Activated naive CD4-positive, alpha-beta T cell treated with anti-CD3 and anti-CD28 coated beads, Interleukin-2, amount 10 ng/mL, durations not matched to agents 7 days and 5 days (primary cell): ENCODE measurements at regions not wholly inside any gene's neighbourhood (a gene's known extent, or its start where the extent isn't known, plus 50 kb on each side); places are given as distances from the start of the nearest gene placed in this dataset.

Experiments
- CTCF ChIA-PET: fragments of 350-600 bp; sonication (Branson Sonifier 250); formaldehyde crosslinking; loops from one replicate; lab custom pipeline; 2021; ENCODE audit warnings: antibody characterized with exemption; lab: Charles Lee
- DNase-seq: peaks from one replicate; pipeline ENCODE4 v3.0.0-alpha.2; 2020
- H3K27ac Mint-ChIP-seq: one replicate; pipeline ENCODE4 v1.8.0; 2021; ENCODE audit warnings: mild to moderate bottlenecking, moderate library complexity, mixed read lengths
- H3K27me3 Mint-ChIP-seq: one replicate; pipeline ENCODE4 v1.8.0; 2021; ENCODE audit warnings: mild to moderate bottlenecking, mixed read lengths
- H3K36me3 Mint-ChIP-seq: one replicate; pipeline ENCODE4 v1.8.0; 2021; ENCODE audit warnings: mixed read lengths
- H3K4me1 Mint-ChIP-seq: one replicate; pipeline ENCODE4 v1.8.0; 2021; ENCODE audit warnings: mixed read lengths
- H3K4me3 Mint-ChIP-seq: one replicate; pipeline ENCODE4 v1.8.0; 2021; ENCODE audit warnings: mild to moderate bottlenecking, moderate library complexity, mixed read lengths
- H3K9me3 Mint-ChIP-seq: one replicate; pipeline ENCODE4 v1.8.0; 2021; ENCODE audit warnings: mixed read lengths

GRCh38 chr16:50866806-50867205, 124.9 kb downstream of the CYLD start:
- CTCF ChIA-PET: no interaction called here
- Mint-ChIP-seq H3K4me1 (no peaks in the 10 kb centered on the region), H3K9me3 (no peaks in the 10 kb centered on the region), H3K27ac (no peak overlapping the region), H3K27me3 (peaks cover 8% of the 10 kb centered on the region), H3K36me3 (no peaks in the 10 kb centered on the region), H3K4me3 (no peak overlapping the region)
- no peak for DNase-seq

GRCh38 chr16:50864386-50864785, 122.5 kb downstream of the CYLD start:
- no peak overlapping the region for H3K27ac Mint-ChIP-seq
- no peaks in the 10 kb centered on the region for H3K36me3 Mint-ChIP-seq
- no peak for DNase-seq
- no peak overlapping the region for H3K4me3 Mint-ChIP-seq
- CTCF ChIA-PET: no interaction called here
- H3K27me3 Mint-ChIP-seq: peaks cover 8% of the 10 kb centered on the region
- no peaks in the 10 kb centered on the region for H3K4me1 Mint-ChIP-seq
- no peaks in the 10 kb centered on the region for H3K9me3 Mint-ChIP-seq

GRCh38 chr16:50863644-50864144, 121.8 kb downstream of the CYLD start:
- DNase-seq: no peak

GRCh38 chr16:50862818-50863643, 121.1 kb downstream of the CYLD start:
- CTCF ChIA-PET: no interaction called here
- H3K9me3 Mint-ChIP-seq: no peaks in the 10 kb centered on the region

More at GRCh38 chr16:50863644-50864144, 121.8 kb downstream of the CYLD start:
- CTCF ChIA-PET: no interaction called here
- peaks cover 8% of the 10 kb centered on the region for H3K27me3 Mint-ChIP-seq
- H3K36me3 Mint-ChIP-seq: no peaks in the 10 kb centered on the region
- no peaks in the 10 kb centered on the region for H3K4me1 Mint-ChIP-seq
- no peak overlapping the region for H3K27ac Mint-ChIP-seq
- no peak overlapping the region for H3K4me3 Mint-ChIP-seq
- H3K9me3 Mint-ChIP-seq: no peaks in the 10 kb centered on the region

GRCh38 chr16:50861970-50862411, 120.1 kb downstream of the CYLD start:
- DNase-seq: no peak
- Mint-ChIP-seq H3K4me1 (no peaks in the 10 kb centered on the region), H3K9me3 (no peaks in the 10 kb centered on the region), H3K36me3 (no peaks in the 10 kb centered on the region), H3K4me3 (no peak overlapping the region), H3K27me3 (peaks cover 8% of the 10 kb centered on the region), H3K27ac (no peak overlapping the region)
- CTCF ChIA-PET: no interaction called here

More at GRCh38 chr16:50862818-50863643, 121.1 kb downstream of the CYLD start:
- Mint-ChIP-seq H3K27ac (no peak overlapping the region), H3K4me3 (no peak overlapping the region), H3K36me3 (no peaks in the 10 kb centered on the region), H3K4me1 (no peaks in the 10 kb centered on the region), H3K27me3 (peaks cover 8% of the 10 kb centered on the region)
- no peak for DNase-seq

- no peak overlapping the region for H3K27ac Mint-ChIP-seq
- H3K9me3 Mint-ChIP-seq: no peaks in the 10 kb centered on the region
- DNase-seq: no peak
- H3K4me1 Mint-ChIP-seq: no peaks in the 10 kb centered on the region
- CTCF ChIA-PET: no interaction called here
- H3K27me3 Mint-ChIP-seq: peaks cover 8% of the 10 kb centered on the region
- H3K36me3 Mint-ChIP-seq: no peaks in the 10 kb centered on the region
- H3K4me3 Mint-ChIP-seq: no peak overlapping the region
Measured at GRCh38 chr16:50861451-50861850, 119.6 kb downstream of the CYLD start.

GRCh38 chr16:50859628-50860360, 117.9 kb downstream of the CYLD start:
- Mint-ChIP-seq H3K9me3 (no peaks in the 10 kb centered on the region), H3K36me3 (no peaks in the 10 kb centered on the region), H3K27ac (no peak overlapping the region), H3K4me3 (no peak overlapping the region), H3K27me3 (peaks cover 3% of the 10 kb centered on the region), H3K4me1 (no peaks in the 10 kb centered on the region)
- CTCF ChIA-PET: interaction anchor here (1.2 kb wide), 1 partner anchor 10 kb away, joined by 3 read pairs; no protein-coding TSS in a partner anchor
- no peak for DNase-seq

- no peak for DNase-seq
- Mint-ChIP-seq H3K27ac (no peak overlapping the region), H3K36me3 (no peaks in the 10 kb centered on the region), H3K4me1 (no peaks in the 10 kb centered on the region), H3K4me3 (no peak overlapping the region), H3K9me3 (no peaks in the 10 kb centered on the region), H3K27me3 (peaks cover 1% of the 10 kb centered on the region)
- CTCF ChIA-PET: no interaction called here
Measured at GRCh38 chr16:50858877-50859627, 117.2 kb downstream of the CYLD start.

GRCh38 chr16:50858376-50858775, 116.5 kb downstream of the CYLD start:
- DNase-seq: no peak
- CTCF ChIA-PET: no interaction called here
- peaks cover 5% of the 10 kb centered on the region for H3K27me3 Mint-ChIP-seq
- no peak overlapping the region for H3K4me3 Mint-ChIP-seq
- H3K36me3 Mint-ChIP-seq: no peaks in the 10 kb centered on the region
- no peak overlapping the region for H3K27ac Mint-ChIP-seq
- no peaks in the 10 kb centered on the region for H3K4me1 Mint-ChIP-seq
- H3K9me3 Mint-ChIP-seq: no peaks in the 10 kb centered on the region

- CTCF ChIA-PET: no interaction called here
- Mint-ChIP-seq H3K4me1 (no peaks in the 10 kb centered on the region), H3K27ac (no peak overlapping the region)
Measured at GRCh38 chr16:50857881-50858280, 116.0 kb downstream of the CYLD start.

GRCh38 chr16:50856991-50857390, 115.1 kb downstream of the CYLD start:
- H3K4me1 Mint-ChIP-seq: no peaks in the 10 kb centered on the region
- no peaks in the 10 kb centered on the region for H3K9me3 Mint-ChIP-seq
- H3K4me3 Mint-ChIP-seq: no peak overlapping the region
- DNase-seq: no peak
- peaks cover 6% of the 10 kb centered on the region for H3K27me3 Mint-ChIP-seq
- CTCF ChIA-PET: no interaction called here
- no peak overlapping the region for H3K27ac Mint-ChIP-seq
- no peaks in the 10 kb centered on the region for H3K36me3 Mint-ChIP-seq

More at GRCh38 chr16:50857881-50858280, 116.0 kb downstream of the CYLD start:
- Mint-ChIP-seq H3K4me3 (no peak overlapping the region), H3K36me3 (no peaks in the 10 kb centered on the region), H3K9me3 (no peaks in the 10 kb centered on the region), H3K27me3 (peaks cover 6% of the 10 kb centered on the region)
- DNase-seq: no peak

- Mint-ChIP-seq H3K9me3 (no peaks in the 10 kb centered on the region), H3K27me3 (peaks cover 14% of the 10 kb centered on the region), H3K27ac (no peak overlapping the region), H3K4me3 (no peak overlapping the region), H3K4me1 (no peaks in the 10 kb centered on the region), H3K36me3 (no peaks in the 10 kb centered on the region)
- no peak for DNase-seq
- CTCF ChIA-PET: no interaction called here
Measured at GRCh38 chr16:50853329-50853728, 111.4 kb downstream of the CYLD start.
